H1 (cell line): ENCODE measurements at regions not wholly inside any gene's neighbourhood (a gene's known extent, or its start where the extent isn't known, plus 50 kb on each side); places are given as distances from the start of the nearest gene placed in this dataset.

Experiments used
- CTCF ChIA-PET: fragments of 300-600 bp; sonication (Branson Sonifier 250); formaldehyde crosslinking; loops from one replicate; lab custom pipeline; 2021; ENCODE audit not compliant: partially characterized antibody; lab: Charles Lee
- POLR2A ChIA-PET: fragments of 300-600 bp; sonication (Branson Sonifier 250); formaldehyde crosslinking; loops from one replicate; lab custom pipeline; 2021; ENCODE audit warnings: inconsistent platforms; ENCODE audit not compliant: partially characterized antibody; lab: Charles Lee
- DNase-seq, 2 experiments: peaks; one replicate each; pipeline versions ENCODE4 v3.0.0 to v3.0.0-alpha.2; 2010 to 2022; ENCODE audit warnings: low spot score in 2 of 2, low read depth in 1 of 2, mixed read lengths in 1 of 2
- FAIRE-seq: peaks from 2 replicates; lab custom pipeline; 2011; peaks lifted over from hg19 to GRCh38; lab: Jason Lieb, UNC
- H2AFZ ChIP-seq: 2 replicates; pipeline ENCODE4 v1.8.1; 2012; ENCODE audit warnings: low read length, inconsistent platforms
- H2AK5ac ChIP-seq: 2 replicates; pipeline ENCODE4 v1.6.1; 2013; ENCODE audit warnings: low read depth, low read length
- H2BK120ac ChIP-seq: replicated peaks from 2 replicates; pipeline ENCODE3; 2013; ENCODE audit warnings: low read depth, low read length, inconsistent platforms
- H2BK12ac ChIP-seq: 2 replicates; pipeline ENCODE4 v1.6.1; 2013; ENCODE audit warnings: low read depth, low read length
- H2BK15ac ChIP-seq: 2 replicates; pipeline ENCODE4 v1.6.1; 2013; ENCODE audit warnings: low read length
- H2BK20ac ChIP-seq: 2 replicates; pipeline ENCODE4 v1.6.1; 2013; ENCODE audit warnings: low read length
- H2BK5ac ChIP-seq: 2 replicates; pipeline ENCODE4 v1.6.1; 2013; ENCODE audit warnings: low read depth, low read length
- H3K14ac ChIP-seq: 2 replicates; pipeline ENCODE4 v1.6.1; 2013; ENCODE audit warnings: inconsistent platforms; ENCODE audit not compliant: insufficient read length
- H3K18ac ChIP-seq: 2 replicates; pipeline ENCODE4 v1.6.1; 2013; ENCODE audit warnings: low read length; ENCODE audit errors: extremely low read depth
- H3K23ac ChIP-seq: 2 replicates; pipeline ENCODE4 v1.6.1; 2013; ENCODE audit warnings: inconsistent platforms; ENCODE audit not compliant: insufficient read length
- H3K23me2 ChIP-seq: 2 replicates; pipeline ENCODE4 v1.6.1; 2013; ENCODE audit warnings: low read depth, low read length
- H3K27ac ChIP-seq: 2 replicates; pipeline ENCODE4 v1.6.1; 2011; ENCODE audit warnings: low read depth, low read length, inconsistent platforms
- H3K27me3 ChIP-seq, 4 experiments: replicated peaks in 1 of 4; 1 replicate in 1 of 4; 2 replicates in 3 of 4; pipeline versions ENCODE4 v1.6.1 to v1.8.1; 2011 to 2013; ENCODE audit warnings: low read length in 3 of 4, mild to moderate bottlenecking in 3 of 4, inconsistent platforms in 2 of 4, mixed read lengths in 2 of 4, moderate library complexity in 1 of 4; ENCODE audit not compliant: control insufficient read depth in 3 of 4, insufficient read depth in 3 of 4; ENCODE audit errors: extremely low read depth in 1 of 4
- H3K36me3 ChIP-seq, 4 experiments: 2 replicates each; pipeline versions ENCODE4 v1.6.1 to v1.8.1; 2011 to 2013; ENCODE audit warnings: mild to moderate bottlenecking in 4 of 4, low read length in 3 of 4, moderate library complexity in 2 of 4, control low read depth in 1 of 4, inconsistent platforms in 1 of 4; ENCODE audit not compliant: insufficient read depth in 4 of 4, control insufficient read depth in 2 of 4
- H3K4ac ChIP-seq: replicated peaks from 2 replicates; pipeline ENCODE3; 2013; ENCODE audit warnings: low read length, low read depth, mixed read lengths, inconsistent platforms; ENCODE audit not compliant: insufficient read length
- H3K4me1 ChIP-seq, 4 experiments: replicated peaks in 1 of 4; 1 replicate in 1 of 4; 2 replicates in 3 of 4; pipeline versions ENCODE4 v1.6.1 to v1.8.1; 2011 to 2013; ENCODE audit warnings: low read length in 3 of 4, inconsistent platforms in 2 of 4, mixed read lengths in 1 of 4; ENCODE audit not compliant: insufficient read depth in 4 of 4, control insufficient read depth in 3 of 4
- H3K4me2 ChIP-seq, 2 experiments: 2 replicates each; pipeline versions ENCODE4 v1.6.1 to v1.8.1; 2011 to 2013; ENCODE audit warnings: low read depth in 2 of 2, low read length in 2 of 2, control low read depth in 1 of 2, inconsistent platforms in 1 of 2, mild to moderate bottlenecking in 1 of 2; ENCODE audit not compliant: insufficient read depth in 1 of 2
- H3K4me3 ChIP-seq, 4 experiments: fragments of 200-600, 300-600 bp in 1 of 4; sonication (generic), shearing (Covaris generic), sonication (Bioruptor Twin) in 1 of 4; 2 replicates each; pipeline versions ENCODE4 v1.5.1 to v1.8.1; 2011 to 2016; ENCODE audit warnings: low read length in 4 of 4, low read depth in 3 of 4, control low read depth in 2 of 4, inconsistent platforms in 2 of 4, mild to moderate bottlenecking in 2 of 4, mixed read lengths in 1 of 4, moderate library complexity in 1 of 4; ENCODE audit not compliant: insufficient read depth in 2 of 4; ENCODE audit errors: extremely low read depth in 1 of 4
- H3K56ac ChIP-seq: replicated peaks from 2 replicates; pipeline ENCODE3; 2013; ENCODE audit warnings: low read depth, mild to moderate bottlenecking, mixed read lengths, low read length, inconsistent platforms; ENCODE audit not compliant: insufficient read length
- H3K79me1 ChIP-seq: 2 replicates; pipeline ENCODE4 v1.6.1; 2013; ENCODE audit warnings: low read depth, low read length, control low read depth
- H3K79me2 ChIP-seq, 2 experiments: 2 replicates each; pipeline versions ENCODE4 v1.6.1 to v1.8.1; 2012 to 2013; ENCODE audit warnings: low read length in 2 of 2, mild to moderate bottlenecking in 2 of 2, inconsistent platforms in 1 of 2; ENCODE audit not compliant: insufficient read depth in 2 of 2, control insufficient read depth in 1 of 2
- H3K9ac ChIP-seq, 4 experiments: replicated peaks in 1 of 4; 1 replicate in 1 of 4; 2 replicates in 3 of 4; pipeline versions ENCODE4 v1.6.1 to v1.8.1; 2011 to 2013; ENCODE audit warnings: low read depth in 3 of 4, low read length in 3 of 4, control low read depth in 2 of 4, mild to moderate bottlenecking in 2 of 4, moderate library complexity in 2 of 4, inconsistent platforms in 1 of 4; ENCODE audit errors: extremely low read depth in 1 of 4
- H3K9me3 ChIP-seq, 2 experiments: 2 replicates each; pipeline versions ENCODE4 v1.6.1 to v1.8.1; 2012 to 2013; ENCODE audit warnings: mild to moderate bottlenecking in 2 of 2, moderate library complexity in 2 of 2, control low read depth in 1 of 2, inconsistent platforms in 1 of 2, low read depth in 1 of 2, low read length in 1 of 2, mixed read lengths in 1 of 2; ENCODE audit not compliant: insufficient read depth in 2 of 2
- H4K20me1 ChIP-seq, 2 experiments: replicated peaks in 1 of 2; 2 replicates each; pipeline versions ENCODE3 to v1.8.1; 2011 to 2013; ENCODE audit warnings: inconsistent platforms in 2 of 2, low read length in 2 of 2, mild to moderate bottlenecking in 1 of 2; ENCODE audit not compliant: insufficient read depth in 2 of 2, control insufficient read depth in 1 of 2
- H4K5ac ChIP-seq: 2 replicates; pipeline ENCODE4 v1.6.1; 2013; ENCODE audit warnings: low read length, low read depth, mixed read lengths, inconsistent platforms; ENCODE audit not compliant: insufficient read length
- H4K8ac ChIP-seq: 2 replicates; pipeline ENCODE4 v1.8.0; 2013; ENCODE audit warnings: mild to moderate bottlenecking, moderate library complexity, low read length, inconsistent platforms; ENCODE audit not compliant: insufficient read depth; ENCODE audit errors: extremely low read depth
- H4K91ac ChIP-seq: replicated peaks from 2 replicates; pipeline ENCODE3; 2013; ENCODE audit warnings: low read length, mixed read lengths, inconsistent platforms; ENCODE audit not compliant: insufficient read length
- BRCA1 ChIP-seq: IDR thresholded peaks from 2 replicates; pipeline ENCODE4 v1.6.1; 2012; ENCODE audit warnings: low read depth, low read length, improper control_type of control experiment
- CBX5 ChIP-seq: fragments of 300-800, 300-1000 bp; sonication (generic); IDR thresholded peaks from 2 replicates; pipeline ENCODE4 v1.7.1; 2016; ENCODE audit warnings: antibody characterized with exemption, low read length, low read depth
- CEBPB ChIP-seq: IDR thresholded peaks from 2 replicates; pipeline ENCODE4 v1.6.1; 2012; ENCODE audit warnings: low read depth, low read length
- KDM1A ChIP-seq: fragments of 200-600, 300-600 bp; sonication (generic); IDR thresholded peaks from 2 replicates; pipeline ENCODE4 v1.7.1; 2016; ENCODE audit warnings: mild to moderate bottlenecking, low read length, borderline replicate concordance
- KDM5A ChIP-seq: fragments of 200-600 bp; IDR thresholded peaks from 2 replicates; pipeline ENCODE4 v1.7.1; 2012; ENCODE audit warnings: mild to moderate bottlenecking, low read length, inconsistent platforms, mixed read lengths
- RBBP5 ChIP-seq: IDR thresholded peaks from 2 replicates; pipeline ENCODE4 v1.7.1; 2012; ENCODE audit warnings: low read depth, mild to moderate bottlenecking, inconsistent platforms, low read length, moderate library complexity, borderline replicate concordance
- SUZ12 ChIP-seq: fragments of 200-600 bp; sonication (generic); IDR thresholded peaks from 2 replicates; pipeline ENCODE4 v1.6.1; 2012; ENCODE audit warnings: mild to moderate bottlenecking, inconsistent platforms, low read length, moderate library complexity, mixed read lengths
- WGBS, 2 experiments: shearing (Covaris generic) in 1 of 2; methylation state at CpG; one replicate each; pipeline versions ENCODE4 v1.1.6 to v1.1.7; 2013 to 2015; ENCODE audit warnings: low lambda C conversion rate in 2 of 2, mixed read lengths in 2 of 2, inconsistent platforms in 1 of 2, low coverage in 1 of 2, missing lambda C conversion rate in 1 of 2; ENCODE audit not compliant: insufficient replicate concordance in 2 of 2, insufficient coverage in 1 of 2, insufficient read length in 1 of 2; ENCODE audit errors: extremely low coverage in 1 of 2, missing lambda C conversion rate in 1 of 2; 5-methylcytosine and 5-hydroxymethylcytosine counted together

DNA sequence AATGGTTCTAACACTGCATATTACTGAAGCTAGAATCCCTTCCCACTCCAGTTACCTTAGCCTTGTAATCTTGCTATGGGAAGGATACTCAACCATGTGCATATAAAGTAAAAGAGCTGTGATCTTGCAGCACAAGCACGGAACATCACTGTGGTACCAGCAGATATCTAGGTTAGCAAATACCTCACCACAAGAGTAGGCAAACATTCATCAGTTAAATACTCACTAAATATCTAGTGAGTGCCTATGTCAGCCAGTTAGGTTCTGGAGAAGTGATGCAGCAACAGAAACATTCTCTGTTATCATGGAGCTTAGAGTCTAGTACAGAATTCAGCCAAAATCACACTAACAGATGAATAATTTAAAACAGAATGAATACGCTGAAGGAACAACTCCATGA lies 349.6 kb upstream of the UBE2E3 start:
- POLR2A ChIA-PET, result no interaction called here
- TF ChIP-seq BRCA1 (no peak), CEBPB (no peak), KDM1A (no peak), KDM5A (no peak), CBX5 (no peak), SUZ12 (no peak), RBBP5 (no peak)

More for the DNA sequence above, 349.6 kb upstream of the UBE2E3 start:
- no peak overlapping the region for H4K5ac ChIP-seq
- FAIRE-seq (no peak), DNase-seq (no peak)
- H3K23ac ChIP-seq, result no peak overlapping the region
- H3K18ac ChIP-seq, result no peak overlapping the region
- H2BK120ac ChIP-seq, result no peak overlapping the region
- no peaks in the 10 kb centered on the region for H3K79me1 ChIP-seq
- H4K8ac ChIP-seq, result no peak overlapping the region
- no peak overlapping the region for H3K27ac ChIP-seq
- WGBS, 2 experiments, result 98% methylated on average over 2 of the region's 2 CpGs; no CpG with 5 or more reads in 1 of the 2 experiments
- H2BK15ac ChIP-seq, result no peak overlapping the region
- H3K4me1 ChIP-seq, result no peaks in the 10 kb centered on the region
- no peaks in the 10 kb centered on the region for H3K79me2 ChIP-seq
- no peak overlapping the region for H2BK20ac ChIP-seq
- H3K4me3 ChIP-seq, result no peak overlapping the region
- no peak overlapping the region for H2BK12ac ChIP-seq
- H2AFZ ChIP-seq, result no peak overlapping the region
- no peaks in the 10 kb centered on the region for H3K9me3 ChIP-seq
- H4K20me1 ChIP-seq, result no peaks in the 10 kb centered on the region
- H3K56ac ChIP-seq, result no peak overlapping the region
- no peaks in the 10 kb centered on the region for H3K36me3 ChIP-seq
- H3K4ac ChIP-seq, result no peak overlapping the region
- no peaks in the 10 kb centered on the region for H3K23me2 ChIP-seq
- H3K14ac ChIP-seq, result no peak overlapping the region
- H2AK5ac ChIP-seq, result no peak overlapping the region
- H2BK5ac ChIP-seq, result no peak overlapping the region
- no peak overlapping the region for H3K4me2 ChIP-seq
- CTCF ChIA-PET, result interaction anchor here (1.1 to 1.6 kb wide), 3 partner anchors 14 to 350 kb away, joined by 3 to 4 read pairs (median 4); partner anchors contain the start of gene UBE2E3
- no peaks in the 10 kb centered on the region for H3K27me3 ChIP-seq
- no peak overlapping the region for H4K91ac ChIP-seq
- no peak overlapping the region for H3K9ac ChIP-seq
